ENCODE measurements at regions not wholly inside any gene's neighbourhood (a gene's known extent, or its start where the extent isn't known, plus 50 kb on each side); places are given as distances from the start of the nearest gene placed in this dataset.

DNA sequence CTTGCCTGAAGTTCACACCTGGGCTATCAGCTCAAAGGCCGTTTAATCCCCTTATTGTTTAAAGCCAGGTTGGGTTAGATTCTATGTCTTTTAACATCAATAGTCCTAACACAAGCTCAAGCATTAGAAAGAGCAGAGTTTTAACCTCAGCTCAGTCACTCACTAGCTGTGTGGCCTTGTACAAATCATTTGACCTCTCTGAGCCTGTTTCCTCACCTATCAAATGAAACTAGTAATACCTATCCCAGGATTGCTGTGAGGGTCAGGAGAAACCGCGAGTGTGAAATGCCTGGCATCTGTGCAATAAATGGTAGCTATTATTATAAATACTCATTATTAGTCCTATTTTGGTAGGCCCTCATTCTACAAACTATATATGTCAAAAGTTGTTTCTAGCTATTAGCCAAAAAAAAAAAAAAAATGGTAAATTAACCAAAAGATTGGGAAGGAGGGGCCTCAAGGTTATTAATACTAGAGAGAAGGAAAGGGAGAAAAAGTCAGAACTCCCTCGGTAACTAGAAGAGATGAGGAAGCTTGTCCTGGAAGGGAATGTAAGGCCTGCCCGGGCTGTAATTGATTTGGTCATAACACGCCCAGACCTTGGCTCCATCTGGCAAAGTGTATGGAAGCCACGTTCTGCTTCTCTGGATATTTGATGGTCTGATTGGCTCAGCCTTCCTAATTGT is 510.5 kb upstream of the PROK2 start:
- ChIA-PET CTCF (no interaction called here), POLR2A (ENCODE audit: low non-redundant PET) (no interaction called here)
- TF ChIP-seq EZH2 (IDR thresholded peaks at IDR 0.05; ENCODE audit: borderline replicate concordance, low read depth, low read length, poor library complexity, severe bottlenecking) = no peak
- TF ChIP-seq, protein P1, sequence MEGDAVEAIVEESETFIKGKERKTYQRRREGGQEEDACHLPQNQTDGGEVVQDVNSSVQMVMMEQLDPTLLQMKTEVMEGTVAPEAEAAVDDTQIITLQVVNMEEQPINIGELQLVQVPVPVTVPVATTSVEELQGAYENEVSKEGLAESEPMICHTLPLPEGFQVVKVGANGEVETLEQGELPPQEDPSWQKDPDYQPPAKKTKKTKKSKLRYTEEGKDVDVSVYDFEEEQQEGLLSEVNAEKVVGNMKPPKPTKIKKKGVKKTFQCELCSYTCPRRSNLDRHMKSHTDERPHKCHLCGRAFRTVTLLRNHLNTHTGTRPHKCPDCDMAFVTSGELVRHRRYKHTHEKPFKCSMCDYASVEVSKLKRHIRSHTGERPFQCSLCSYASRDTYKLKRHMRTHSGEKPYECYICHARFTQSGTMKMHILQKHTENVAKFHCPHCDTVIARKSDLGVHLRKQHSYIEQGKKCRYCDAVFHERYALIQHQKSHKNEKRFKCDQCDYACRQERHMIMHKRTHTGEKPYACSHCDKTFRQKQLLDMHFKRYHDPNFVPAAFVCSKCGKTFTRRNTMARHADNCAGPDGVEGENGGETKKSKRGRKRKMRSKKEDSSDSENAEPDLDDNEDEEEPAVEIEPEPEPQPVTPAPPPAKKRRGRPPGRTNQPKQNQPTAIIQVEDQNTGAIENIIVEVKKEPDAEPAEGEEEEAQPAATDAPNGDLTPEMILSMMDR (conservative IDR thresholded peaks at IDR 0.05; ENCODE audit: low read depth, low read length) = no peak
- Histone ChIP-seq H3K9me3 (ENCODE audit: low read depth, low read length, poor library complexity, severe bottlenecking) (no peaks in the 10 kb centered on the region), H3K4me1 (ENCODE audit: insufficient read depth, low read length, poor library complexity, severe bottlenecking) (no peaks in the 10 kb centered on the region), H3K27me3 (replicated peaks; ENCODE audit: insufficient read depth, low read depth, low read length, poor library complexity) (no peaks in the 10 kb centered on the region), H3K27ac (ENCODE audit: low read depth, low read length, poor library complexity, severe bottlenecking) (no peak overlapping the region), H3K4me3 (ENCODE audit: low read depth, low read length, poor library complexity, severe bottlenecking) (no peak overlapping the region), H3K36me3 (ENCODE audit: insufficient read depth, low read length, poor library complexity, severe bottlenecking) (no peaks in the 10 kb centered on the region)
- no peak for DNase-seq (ENCODE audit: low spot score)
- intact Hi-C loops (cut with micrococcal nuclease; ENCODE audit: unreplicated experiment) = no loop called here
- no TSS peak for BruUV-seq (replicated peaks)

GRCh38 chr3:72290859-72291638 is 506.1 kb upstream of the PROK2 start:
- DNase-seq (ENCODE audit: low spot score) = no peak
- no TSS peak for BruUV-seq (replicated peaks)
- intact Hi-C loops (cut with micrococcal nuclease; ENCODE audit: unreplicated experiment) = no loop called here
- ChIA-PET CTCF (no interaction called here), POLR2A (ENCODE audit: low non-redundant PET) (no interaction called here)
- Histone ChIP-seq H3K27ac (ENCODE audit: low read depth, low read length, poor library complexity, severe bottlenecking) (no peak overlapping the region), H3K4me1 (ENCODE audit: insufficient read depth, low read length, poor library complexity, severe bottlenecking) (peaks cover 13% of the 10 kb centered on the region), H3K27me3 (replicated peaks; ENCODE audit: insufficient read depth, low read depth, low read length, poor library complexity) (no peaks in the 10 kb centered on the region), H3K36me3 (ENCODE audit: insufficient read depth, low read length, poor library complexity, severe bottlenecking) (no peaks in the 10 kb centered on the region), H3K9me3 (ENCODE audit: low read depth, low read length, poor library complexity, severe bottlenecking) (no peaks in the 10 kb centered on the region), H3K4me3 (ENCODE audit: low read depth, low read length, poor library complexity, severe bottlenecking) (no peak overlapping the region)
- TF ChIP-seq, protein P1 (conservative IDR thresholded peaks at IDR 0.05; ENCODE audit: low read depth, low read length) = no peak
- TF ChIP-seq EZH2 (IDR thresholded peaks at IDR 0.05; ENCODE audit: borderline replicate concordance, low read depth, low read length, poor library complexity, severe bottlenecking) = no peak

- CTCF ChIA-PET = no interaction called here
- intact Hi-C loops (cut with micrococcal nuclease; ENCODE audit: unreplicated experiment) = no loop called here
- Histone ChIP-seq H3K9me3 (ENCODE audit: low read depth, low read length, poor library complexity, severe bottlenecking) (no peaks in the 10 kb centered on the region), H3K27ac (ENCODE audit: low read depth, low read length, poor library complexity, severe bottlenecking) (no peak overlapping the region), H3K27me3 (replicated peaks; ENCODE audit: insufficient read depth, low read depth, low read length, poor library complexity) (no peaks in the 10 kb centered on the region), H3K4me3 (ENCODE audit: low read depth, low read length, poor library complexity, severe bottlenecking) (no peak overlapping the region), H3K4me1 (ENCODE audit: insufficient read depth, low read length, poor library complexity, severe bottlenecking) (peaks cover 13% of the 10 kb centered on the region), H3K36me3 (ENCODE audit: insufficient read depth, low read length, poor library complexity, severe bottlenecking) (no peaks in the 10 kb centered on the region)
- TF ChIP-seq, protein P1 (conservative IDR thresholded peaks at IDR 0.05; ENCODE audit: low read depth, low read length) = no peak
- no peak for TF ChIP-seq EZH2 (IDR thresholded peaks at IDR 0.05; ENCODE audit: borderline replicate concordance, low read depth, low read length, poor library complexity, severe bottlenecking)
- no TSS peak for BruUV-seq (replicated peaks)
- no peak for DNase-seq (ENCODE audit: low spot score)
- POLR2A ChIA-PET (ENCODE audit: low non-redundant PET) = no interaction called here
Observed at GRCh38 chr3:72289692-72290071, 504.7 kb upstream of the PROK2 start.
